ENCODE measurements at regions not wholly inside any gene's neighbourhood (a gene's known extent, or its start where the extent isn't known, plus 50 kb on each side); places are given as distances from the start of the nearest gene placed in this dataset. TPM values are rescaled to one million over a fixed set of nuclear protein-coding genes. Genes with fewer than 3 reads are reported as not detected.
"Not testable (repeated sequence)": the region's sequence is repeated elsewhere in the genome, so short reads cannot be mapped to it uniquely, and the experiment has no call there.

- DNase-seq = no peak
Observed at GRCh38 chr5:179407191-179408175, 62.2 kb upstream of the ADAMTS2 start.

- DNase-seq = no peak
Observed at GRCh38 chr5:179406031-179406961, 61.0 kb upstream of the ADAMTS2 start.

GRCh38 chr5:179405426-179406030 lies 60.3 kb upstream of the ADAMTS2 start:
- DNase-seq = no peak

- DNase-seq = no peak
Observed at GRCh38 chr5:179405054-179405416, 59.8 kb upstream of the ADAMTS2 start.

GRCh38 chr5:179404321-179405053 lies 59.2 kb upstream of the ADAMTS2 start:
- DNase-seq = no peak

- DNase-seq = no peak
Observed at GRCh38 chr5:179403426-179404147, 58.3 kb upstream of the ADAMTS2 start.

GRCh38 chr5:179400435-179400834 lies 55.2 kb upstream of the ADAMTS2 start:
- not testable (repeated sequence) for DNase-seq

GRCh38 chr5:179400020-179400419 lies 54.8 kb upstream of the ADAMTS2 start:
- no peak for DNase-seq

- DNase-seq = not testable (repeated sequence)
Observed at GRCh38 chr5:179399327-179399726, 54.1 kb upstream of the ADAMTS2 start.

GRCh38 chr5:179397516-179397915 lies 52.3 kb upstream of the ADAMTS2 start:
- DNase-seq = no peak

Small RNAs in the stretch of these regions (small RNA-seq; reads per million reads assigned to genes)
- gene RF00015 = not detected
